ENCODE measurements at regions not wholly inside any gene's neighbourhood (a gene's known extent, or its start where the extent isn't known, plus 50 kb on each side); places are given as distances from the start of the nearest gene placed in this dataset.

DNA sequence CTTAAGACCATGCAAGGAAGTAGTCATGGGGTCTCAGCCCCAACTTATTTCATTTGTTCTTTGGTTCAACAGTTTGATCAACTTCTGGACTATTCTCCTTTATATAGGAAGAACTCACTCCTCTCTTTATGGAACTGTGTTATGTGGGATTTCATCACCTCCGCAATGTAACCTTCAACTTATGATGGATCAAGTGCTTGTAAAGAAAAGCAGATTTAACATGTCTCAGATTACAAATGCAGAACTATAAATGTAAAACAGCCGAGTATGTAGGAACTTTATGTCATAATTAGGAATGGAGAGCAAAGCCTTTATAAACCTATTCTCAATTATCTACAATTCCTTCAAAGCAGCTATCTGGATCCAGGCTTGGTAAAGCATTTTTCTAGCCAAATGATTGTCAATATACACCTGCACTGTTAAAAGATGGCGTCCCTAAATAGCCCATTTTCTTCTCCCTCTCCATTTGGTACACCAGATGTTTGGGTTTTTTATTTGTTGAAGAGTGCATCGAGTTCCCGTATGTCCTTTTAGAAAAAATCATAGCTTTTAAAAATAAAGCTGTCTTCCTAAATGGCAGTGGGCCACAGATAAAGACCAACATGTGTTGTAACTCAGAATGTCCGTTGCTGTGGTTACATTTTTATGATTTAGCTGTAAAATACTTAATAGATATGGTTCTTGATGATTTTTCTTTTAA, 985.1 kb upstream of the SLC35B3 start:
- TF ChIP-seq TCF12 (IDR thresholded peaks at IDR 0.05; ENCODE audit: low read depth) (no peak), CEBPB (IDR thresholded peaks at IDR 0.05) (no peak), CREB1 (IDR thresholded peaks at IDR 0.05; ENCODE audit: low read depth) (no peak), NFIC (IDR thresholded peaks at IDR 0.05) (no peak), FOXM1 (IDR thresholded peaks at IDR 0.05; ENCODE audit: borderline replicate concordance, low read depth) (no peak), REST (IDR thresholded peaks at IDR 0.05; ENCODE audit: low read depth) (no peak), EGR1 (IDR thresholded peaks at IDR 0.05) (no peak), TAF1 (IDR thresholded peaks at IDR 0.05; ENCODE audit: low read depth) (no peak), TEAD4 (IDR thresholded peaks at IDR 0.05) (no peak), YY1 (IDR thresholded peaks at IDR 0.05; ENCODE audit: low read depth) (no peak), RAD21 (IDR thresholded peaks at IDR 0.05; ENCODE audit: low read depth) (no peak), MAX (IDR thresholded peaks at IDR 0.05) (no peak), EP300 (IDR thresholded peaks at IDR 0.05; ENCODE audit: borderline replicate concordance) (no peak), ZBTB7A (IDR thresholded peaks at IDR 0.05; ENCODE audit: low read depth) (no peak)
- TF ChIP-seq, protein P1, sequence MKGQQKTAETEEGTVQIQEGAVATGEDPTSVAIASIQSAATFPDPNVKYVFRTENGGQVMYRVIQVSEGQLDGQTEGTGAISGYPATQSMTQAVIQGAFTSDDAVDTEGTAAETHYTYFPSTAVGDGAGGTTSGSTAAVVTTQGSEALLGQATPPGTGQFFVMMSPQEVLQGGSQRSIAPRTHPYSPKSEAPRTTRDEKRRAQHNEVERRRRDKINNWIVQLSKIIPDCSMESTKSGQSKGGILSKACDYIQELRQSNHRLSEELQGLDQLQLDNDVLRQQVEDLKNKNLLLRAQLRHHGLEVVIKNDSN (IDR thresholded peaks at IDR 0.05): no peak

GRCh38 chr6:9417400-9417799, 982.1 kb upstream of the SLC35B3 start:
- TF ChIP-seq, protein P1 (IDR thresholded peaks at IDR 0.05): no peak
- TF ChIP-seq YY1 (IDR thresholded peaks at IDR 0.05; ENCODE audit: low read depth) (no peak), CEBPB (IDR thresholded peaks at IDR 0.05) (no peak), EP300 (IDR thresholded peaks at IDR 0.05; ENCODE audit: borderline replicate concordance) (no peak), ZBTB7A (IDR thresholded peaks at IDR 0.05; ENCODE audit: low read depth) (no peak)

DNA sequence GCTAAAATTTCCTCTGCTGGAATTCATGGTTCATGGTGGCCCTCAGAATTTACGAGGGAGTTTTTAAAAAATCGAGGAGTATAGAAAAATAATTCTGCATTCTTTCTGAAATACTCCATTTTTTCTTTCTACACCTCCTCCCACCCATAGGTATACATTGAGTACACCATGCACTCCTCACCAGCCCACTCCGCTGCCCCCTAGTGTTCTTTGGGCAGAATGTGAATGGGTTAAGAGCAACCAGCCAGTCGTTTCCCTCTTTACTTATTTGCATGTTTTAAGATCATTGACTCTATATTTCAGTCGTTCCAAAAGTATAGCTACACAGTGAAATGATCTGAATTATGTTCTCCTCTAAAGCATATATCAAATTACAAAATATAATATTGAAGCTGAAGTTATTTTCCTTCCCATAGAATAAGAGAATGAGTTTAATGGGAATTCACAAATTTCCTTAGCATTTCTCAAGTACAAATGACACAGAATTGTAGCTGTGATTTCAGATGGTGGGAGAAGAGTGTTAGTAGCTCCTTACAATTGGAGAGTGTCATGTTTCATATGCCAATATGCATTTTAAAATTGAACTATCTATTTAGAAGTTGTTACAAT, 977.7 kb upstream of the SLC35B3 start:
- peak; percentile 26; the same call in 1 of the 2 replicates for TF ChIP-seq RAD21 (IDR thresholded peaks at IDR 0.05; ENCODE audit: low read depth)
- no peak for TF ChIP-seq MAX (IDR thresholded peaks at IDR 0.05)
- TF ChIP-seq EGR1 (IDR thresholded peaks at IDR 0.05): no peak
- TF ChIP-seq REST (IDR thresholded peaks at IDR 0.05; ENCODE audit: low read depth): no peak

GRCh38 chr6:9409126-9409525, 973.8 kb upstream of the SLC35B3 start:
- TF ChIP-seq ZBTB7A (IDR thresholded peaks at IDR 0.05; ENCODE audit: low read depth) (no peak), NFIC (IDR thresholded peaks at IDR 0.05) (no peak), MAX (IDR thresholded peaks at IDR 0.05) (no peak), RAD21 (IDR thresholded peaks at IDR 0.05; ENCODE audit: low read depth) (no peak), EGR1 (IDR thresholded peaks at IDR 0.05) (no peak), CREB1 (IDR thresholded peaks at IDR 0.05; ENCODE audit: low read depth) (no peak), TEAD4 (IDR thresholded peaks at IDR 0.05) (no peak), CEBPB (IDR thresholded peaks at IDR 0.05) (no peak), REST (IDR thresholded peaks at IDR 0.05; ENCODE audit: low read depth) (no peak), TCF12 (IDR thresholded peaks at IDR 0.05; ENCODE audit: low read depth) (no peak), EP300 (IDR thresholded peaks at IDR 0.05; ENCODE audit: borderline replicate concordance) (no peak), FOXM1 (IDR thresholded peaks at IDR 0.05; ENCODE audit: borderline replicate concordance, low read depth) (no peak), YY1 (IDR thresholded peaks at IDR 0.05; ENCODE audit: low read depth) (no peak), TAF1 (IDR thresholded peaks at IDR 0.05; ENCODE audit: low read depth) (no peak)
- TF ChIP-seq, protein P1 (IDR thresholded peaks at IDR 0.05): no peak

Data from Ishikawa (cell line).